Activated CD4-positive, alpha-beta T cell treated with anti-CD3 and anti-CD28 coated beads for 36 hours (primary cell): ENCODE measurements at regions not wholly inside any gene's neighbourhood (a gene's known extent, or its start where the extent isn't known, plus 50 kb on each side); places are given as distances from the start of the nearest gene placed in this dataset.

Experiments used
- ATAC-seq: fragments of 200-7000 bp; cut with Tn5 transposase; one replicate; pipeline ENCODE4 v1.10.0; 2021; ENCODE audit warnings: mild to moderate bottlenecking, moderate library complexity
- CTCF ChIA-PET: fragments of 350-600 bp; sonication (Branson Sonifier 250); formaldehyde crosslinking; loops from one replicate; lab custom pipeline; 2021; ENCODE audit warnings: antibody characterized with exemption; lab: Charles Lee
- POLR2A ChIA-PET: fragments of 350-600 bp; sonication (Branson Sonifier 250); formaldehyde crosslinking; loops from one replicate; lab custom pipeline; 2021; ENCODE audit warnings: antibody characterized with exemption, inconsistent platforms; lab: Charles Lee
- DNase-seq: peaks from one replicate; pipeline ENCODE4 v3.0.0-alpha.2; 2020
- H3K27ac Mint-ChIP-seq: one replicate; pipeline ENCODE4 v1.8.0; 2021; ENCODE audit warnings: mixed read lengths
- H3K27me3 Mint-ChIP-seq: one replicate; pipeline ENCODE4 v1.8.0; 2021; ENCODE audit warnings: mixed read lengths
- H3K36me3 Mint-ChIP-seq: one replicate; pipeline ENCODE4 v1.8.0; 2021; ENCODE audit warnings: low read depth, mixed read lengths
- H3K4me1 Mint-ChIP-seq: one replicate; pipeline ENCODE4 v1.8.0; 2021; ENCODE audit warnings: mixed read lengths
- H3K4me3 Mint-ChIP-seq: one replicate; pipeline ENCODE4 v1.8.0; 2021; ENCODE audit warnings: mild to moderate bottlenecking, moderate library complexity, mixed read lengths
- H3K9me3 Mint-ChIP-seq: one replicate; pipeline ENCODE4 v1.8.0; 2021; ENCODE audit warnings: low read depth, mixed read lengths
- intact Hi-C, 2 experiments: fragments of 100-400 bp; cut with DNase I in 1 of 2; cut with micrococcal nuclease in 1 of 2; formaldehyde crosslinking; loops; one replicate each; pipeline versions ENCODE4 v1.14.2 to v1.15.1; 2022 to 2024; cut with DNase I, micrococcal nuclease

DNA sequence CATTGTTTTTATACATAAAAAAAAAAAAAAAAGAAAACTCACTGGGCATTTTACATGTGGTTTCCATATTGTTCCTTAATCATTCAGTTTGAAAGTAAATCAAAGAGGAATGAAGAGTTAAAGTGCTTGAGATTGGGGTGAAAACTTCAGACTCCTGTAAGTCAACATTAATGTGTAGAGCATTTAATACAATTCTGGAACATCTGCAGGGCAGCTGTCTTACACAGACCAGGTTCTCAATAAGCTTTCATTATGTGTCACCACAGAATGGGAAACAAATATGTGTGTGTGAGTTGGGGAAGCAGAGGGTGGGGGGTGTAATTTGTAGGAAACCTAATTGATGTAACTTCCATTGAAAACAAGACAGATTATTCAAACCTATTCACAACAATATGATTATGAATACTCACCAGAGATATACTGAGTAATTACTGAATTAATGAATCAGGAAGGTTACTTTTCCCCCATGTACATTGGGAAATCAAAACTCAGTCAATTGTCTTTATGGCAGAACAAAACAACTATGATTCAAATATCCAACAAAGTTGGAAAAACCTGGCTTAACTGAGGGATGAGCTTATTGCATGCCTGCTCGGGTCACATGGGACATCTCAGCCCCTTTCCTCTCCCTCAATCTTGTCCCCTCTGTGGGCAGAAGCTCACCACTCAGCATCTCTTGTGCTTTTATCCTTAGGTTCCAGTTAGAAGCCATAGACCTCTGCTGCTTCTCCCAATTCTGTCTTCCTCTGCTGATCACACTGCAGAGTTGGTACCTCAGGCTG is 281.2 kb upstream of the THBS1 start:
- Mint-ChIP-seq H3K4me1 (no peaks in the 10 kb centered on the region), H3K9me3 (no peaks in the 10 kb centered on the region), H3K36me3 (no peaks in the 10 kb centered on the region), H3K27me3 (peaks cover 8% of the 10 kb centered on the region), H3K27ac (no peak overlapping the region), H3K4me3 (no peak overlapping the region)
- intact Hi-C loops: no loop called here
- ChIA-PET POLR2A (no interaction called here), CTCF (interaction anchor here (0.6 kb wide), 1 partner anchor 156 kb away, joined by 3 read pairs; no protein-coding TSS in a partner anchor)
- no peak for ATAC-seq
- DNase-seq: no peak

DNA sequence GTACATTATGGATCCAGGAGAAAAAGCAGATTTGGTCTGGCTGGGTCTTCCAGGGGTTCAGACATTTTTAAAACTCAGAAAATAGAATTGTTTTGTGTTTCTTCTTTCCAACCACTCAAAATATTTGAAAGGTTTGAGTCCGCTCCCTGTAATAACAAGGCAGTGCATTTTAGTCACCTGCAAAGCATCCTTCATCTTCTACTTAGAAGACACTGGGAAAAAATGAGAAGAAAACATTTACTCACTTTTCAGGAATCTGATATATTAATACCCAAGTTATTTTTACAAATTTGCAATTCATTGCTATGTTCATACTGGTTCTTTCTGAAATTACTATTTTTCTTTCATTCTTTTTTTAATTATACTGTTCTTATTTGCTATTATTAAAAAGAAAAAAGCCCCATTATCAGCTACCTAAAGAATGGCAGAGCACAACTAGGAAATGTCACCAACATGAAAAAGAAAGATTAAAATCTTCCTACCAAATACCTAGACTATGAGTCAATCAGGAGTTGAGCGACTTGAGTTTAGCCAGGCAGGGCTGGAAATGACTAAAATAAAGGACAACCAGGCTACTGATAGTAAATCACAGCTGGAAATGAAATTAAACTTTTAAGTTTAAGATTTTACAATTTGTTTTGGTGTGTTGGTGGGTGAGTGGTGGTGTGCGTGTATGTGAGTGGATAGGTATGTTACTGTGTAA is 280.3 kb upstream of the THBS1 start:
- intact Hi-C loops: no loop called here
- POLR2A ChIA-PET: no interaction called here
- Mint-ChIP-seq H3K27ac (no peak overlapping the region), H3K9me3 (no peaks in the 10 kb centered on the region), H3K4me1 (no peaks in the 10 kb centered on the region), H3K36me3 (no peaks in the 10 kb centered on the region), H3K27me3 (peaks cover 8% of the 10 kb centered on the region), H3K4me3 (no peak overlapping the region)
- CTCF ChIA-PET: no interaction called here
- ATAC-seq: no peak
- no peak for DNase-seq

DNA sequence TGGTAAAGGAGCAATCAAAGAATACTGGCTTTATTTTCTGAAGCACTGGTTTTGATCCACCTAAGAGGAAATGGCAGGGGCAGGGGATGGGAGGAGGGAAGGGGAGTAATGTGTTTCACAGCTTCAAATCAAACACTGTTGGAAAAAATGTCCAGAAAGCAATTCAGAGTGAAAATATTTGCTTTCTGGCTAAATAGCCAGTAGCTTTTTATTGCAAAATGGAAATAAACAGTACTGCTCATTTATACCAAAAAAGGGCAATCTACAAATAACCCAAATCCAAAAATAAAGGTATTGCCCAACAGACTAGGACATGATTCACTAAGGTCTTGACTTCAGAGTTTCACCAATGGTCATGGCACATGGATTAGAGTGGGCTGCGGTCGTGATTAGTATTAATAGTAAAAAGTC is 279.3 kb upstream of the THBS1 start:
- H3K27me3 Mint-ChIP-seq: peaks cover 9% of the 10 kb centered on the region
- H3K27ac Mint-ChIP-seq: no peak overlapping the region
- ATAC-seq: no peak
- no peaks in the 10 kb centered on the region for H3K4me1 Mint-ChIP-seq
- no peaks in the 10 kb centered on the region for H3K9me3 Mint-ChIP-seq
- CTCF ChIA-PET: no interaction called here
- POLR2A ChIA-PET: no interaction called here
- no peak overlapping the region for H3K4me3 Mint-ChIP-seq
- no peaks in the 10 kb centered on the region for H3K36me3 Mint-ChIP-seq
- DNase-seq: no peak
- intact Hi-C loops: no loop called here

DNA sequence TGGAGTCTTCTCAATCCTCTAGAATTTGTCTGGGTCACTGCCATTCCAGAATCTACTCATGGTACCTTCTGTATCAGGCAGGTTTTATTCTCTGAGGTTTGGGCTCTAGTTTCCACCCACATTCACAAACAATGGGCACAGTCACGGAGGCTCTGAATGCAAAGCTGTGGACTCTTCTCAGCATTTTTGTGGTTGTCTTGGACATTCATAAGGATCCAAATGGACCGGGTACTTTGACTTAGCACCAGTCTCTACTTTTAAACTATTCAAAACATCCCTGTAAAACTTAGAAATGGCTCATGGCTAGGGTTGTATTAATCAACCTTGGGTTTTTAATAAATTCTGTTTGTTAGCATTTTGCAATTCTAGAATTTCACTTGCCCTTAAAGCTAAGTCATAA is 277.9 kb upstream of the THBS1 start:
- CTCF ChIA-PET: interaction anchor here (1.3 kb wide), 1 partner anchor 10 kb away, joined by 3 read pairs; no protein-coding TSS in a partner anchor

DNA sequence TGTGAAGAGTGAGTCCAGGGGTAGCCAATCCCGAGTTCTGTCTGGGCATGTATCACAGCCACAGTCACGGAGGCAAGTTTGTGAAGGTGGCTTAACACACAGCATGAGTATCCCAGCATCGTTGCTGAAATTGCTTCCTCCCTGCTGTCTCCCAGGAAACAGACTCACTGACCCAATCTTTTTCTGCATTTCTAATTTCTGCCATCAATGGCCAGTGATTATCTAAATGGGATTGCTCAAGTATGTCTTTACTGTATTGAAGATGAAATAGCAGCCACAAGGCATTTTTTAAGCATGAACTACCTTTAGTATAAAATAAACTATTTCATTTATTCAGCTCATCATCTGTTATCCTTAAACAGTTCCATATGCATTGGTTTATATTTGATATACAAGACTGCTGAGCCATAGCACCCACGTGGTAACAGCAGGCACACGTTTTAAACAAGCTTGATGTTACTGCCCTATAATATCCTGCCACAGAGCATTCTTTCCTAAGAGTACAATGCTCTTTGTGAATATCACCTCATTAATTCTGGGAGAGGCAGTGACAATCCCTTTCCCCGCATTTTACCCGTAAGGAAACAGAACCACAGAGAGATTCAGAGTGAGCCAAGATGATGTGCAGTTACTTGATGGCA is 276.6 kb upstream of the THBS1 start:
- no peaks in the 10 kb centered on the region for H3K36me3 Mint-ChIP-seq
- CTCF ChIA-PET: no interaction called here
- POLR2A ChIA-PET: no interaction called here
- ATAC-seq: no peak
- H3K4me3 Mint-ChIP-seq: no peak overlapping the region
- H3K4me1 Mint-ChIP-seq: no peaks in the 10 kb centered on the region
- H3K27me3 Mint-ChIP-seq: peaks cover 13% of the 10 kb centered on the region
- H3K27ac Mint-ChIP-seq: no peak overlapping the region
- H3K9me3 Mint-ChIP-seq: peaks cover 2% of the 10 kb centered on the region
- DNase-seq: no peak
- intact Hi-C loops: no loop called here

More for the DNA sequence above, 277.9 kb upstream of the THBS1 start:
- Mint-ChIP-seq H3K27me3 (peaks cover 13% of the 10 kb centered on the region), H3K4me1 (no peaks in the 10 kb centered on the region), H3K9me3 (peaks cover 2% of the 10 kb centered on the region), H3K27ac (no peak overlapping the region), H3K4me3 (no peak overlapping the region), H3K36me3 (no peaks in the 10 kb centered on the region)
- DNase-seq (no peak), ATAC-seq (no peak)
- intact Hi-C loops: no loop called here
- POLR2A ChIA-PET: no interaction called here

DNA sequence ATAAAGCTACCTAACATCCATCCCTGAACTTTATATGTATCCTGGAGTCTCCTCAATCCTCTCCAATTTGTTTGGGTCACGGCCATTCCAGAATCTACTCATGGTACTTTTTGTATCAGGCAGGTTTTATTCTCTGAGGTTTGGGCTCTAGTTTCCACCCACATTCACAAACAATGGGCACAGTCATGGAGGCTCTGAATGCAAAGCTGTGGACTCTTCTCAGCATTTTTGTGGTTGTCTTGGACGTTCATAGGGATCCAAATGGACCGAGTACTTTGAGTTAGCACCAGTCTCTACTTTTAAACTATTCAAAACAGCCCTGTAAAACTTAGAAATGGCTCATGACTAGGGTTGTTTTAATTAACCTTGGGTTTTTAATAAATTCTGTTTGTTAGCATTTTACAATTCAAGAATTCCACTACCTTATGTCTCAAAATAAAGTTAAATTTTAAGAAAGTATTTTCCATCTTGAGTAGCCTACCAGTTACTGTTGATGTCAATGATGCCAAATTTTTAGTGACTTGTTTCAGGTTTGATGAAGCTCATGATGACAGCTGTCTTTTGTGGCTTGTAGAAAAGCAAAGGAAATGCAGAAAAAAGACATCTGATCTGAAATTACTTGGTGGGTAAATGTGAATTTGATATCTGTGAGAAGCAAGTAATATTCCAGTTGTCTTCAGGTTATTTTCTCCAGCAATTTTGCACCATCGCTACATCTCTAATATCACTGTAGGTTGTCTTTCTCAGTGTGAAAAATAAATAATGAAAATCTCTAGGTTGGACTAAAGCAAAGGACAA is 275.7 kb upstream of the THBS1 start:
- ChIA-PET CTCF (no interaction called here), POLR2A (no interaction called here)
- no peak for DNase-seq
- H3K36me3 Mint-ChIP-seq: no peaks in the 10 kb centered on the region
- intact Hi-C loops: no loop called here
- peaks cover 2% of the 10 kb centered on the region for H3K9me3 Mint-ChIP-seq
- no peak for ATAC-seq
- H3K27ac Mint-ChIP-seq: no peak overlapping the region
- H3K4me1 Mint-ChIP-seq: no peaks in the 10 kb centered on the region
- peaks cover 13% of the 10 kb centered on the region for H3K27me3 Mint-ChIP-seq
- no peak overlapping the region for H3K4me3 Mint-ChIP-seq

DNA sequence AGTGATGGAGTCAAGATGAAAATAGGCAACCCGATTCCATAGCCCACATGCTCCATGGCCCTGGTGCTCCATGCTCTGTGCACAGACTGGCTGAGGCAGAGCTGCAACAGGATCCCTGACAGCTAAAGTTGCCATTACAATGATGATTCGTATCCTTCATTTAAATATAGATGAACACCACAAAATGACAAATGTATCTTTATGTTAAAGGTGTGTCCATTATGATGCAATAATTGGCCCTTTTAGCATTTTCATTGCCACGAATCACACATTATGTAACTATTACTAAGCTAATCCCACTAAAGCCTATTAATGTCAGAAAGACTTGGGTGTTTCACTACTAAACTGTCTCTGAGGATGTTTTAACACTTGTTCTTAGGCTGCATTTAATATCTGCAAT is 270.2 kb upstream of the THBS1 start:
- Mint-ChIP-seq H3K27ac (no peak overlapping the region), H3K4me3 (no peak overlapping the region), H3K9me3 (peaks cover 2% of the 10 kb centered on the region), H3K27me3 (peaks cover 8% of the 10 kb centered on the region), H3K36me3 (no peaks in the 10 kb centered on the region), H3K4me1 (no peaks in the 10 kb centered on the region)
- ChIA-PET CTCF (interaction anchor here (0.7 to 0.8 kb wide), 2 partner anchors 270 to 488 kb away, joined by 3 read pairs; no protein-coding TSS in a partner anchor), POLR2A (no interaction called here)
- ATAC-seq (no peak), DNase-seq (no peak)
- intact Hi-C loops: loop anchor here in 1 of 2 experiments (5.0 kb wide), 1 partner anchor 272 kb away; the partner anchor contains the start of gene THBS1

DNA sequence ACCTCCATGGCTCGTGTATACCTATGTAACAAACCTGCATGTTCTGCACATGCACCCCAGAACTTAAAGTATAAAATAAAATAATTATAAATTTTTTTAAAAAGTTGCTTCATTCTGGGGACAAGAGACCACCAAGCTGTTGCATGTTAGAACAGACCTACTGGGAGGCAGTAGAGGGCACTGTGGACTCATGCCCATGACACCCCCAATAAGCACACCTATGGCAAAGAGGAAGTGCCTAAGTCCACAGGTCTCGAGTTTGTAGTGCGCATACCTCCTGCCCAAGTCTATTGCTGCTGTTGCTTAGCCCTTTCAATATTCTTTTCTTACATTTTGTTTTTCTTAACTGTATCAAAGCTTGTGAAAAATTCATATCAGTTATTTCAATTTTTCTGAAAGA is 267.9 kb upstream of the THBS1 start:
- ChIA-PET POLR2A (no interaction called here), CTCF (no interaction called here)
- Mint-ChIP-seq H3K27ac (no peak overlapping the region), H3K4me3 (no peak overlapping the region), H3K27me3 (peaks cover 3% of the 10 kb centered on the region), H3K36me3 (no peaks in the 10 kb centered on the region), H3K9me3 (no peaks in the 10 kb centered on the region), H3K4me1 (no peaks in the 10 kb centered on the region)
- intact Hi-C loops: loop anchor here in 1 of 2 experiments (5.0 kb wide), 1 partner anchor 269 kb away; the partner anchor contains the start of gene THBS1
- DNase-seq: peak; percentile 7
- ATAC-seq: no peak

DNA sequence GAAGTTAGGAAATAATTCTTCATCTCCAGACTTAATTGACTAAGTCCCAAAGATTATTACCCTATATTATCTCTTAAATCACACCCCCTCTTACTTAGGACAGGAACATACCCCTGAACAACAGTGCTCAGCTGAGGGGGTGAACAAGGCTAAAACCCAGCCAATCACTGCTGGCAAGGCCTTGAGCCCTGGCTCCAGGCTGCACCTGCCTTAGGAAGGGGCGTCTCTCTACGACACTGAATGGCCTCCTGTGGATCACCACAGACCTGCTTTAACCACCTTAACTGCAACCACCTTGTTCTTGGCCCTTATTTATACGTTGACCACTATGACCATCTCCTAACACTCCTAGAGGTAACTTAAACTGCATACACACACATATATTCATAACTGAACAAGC is 267.4 kb upstream of the THBS1 start:
- H3K36me3 Mint-ChIP-seq: no peaks in the 10 kb centered on the region
- no peaks in the 10 kb centered on the region for H3K9me3 Mint-ChIP-seq
- CTCF ChIA-PET: no interaction called here
- POLR2A ChIA-PET: no interaction called here
- DNase-seq: no peak
- no peak for ATAC-seq
- H3K27me3 Mint-ChIP-seq: peaks cover 3% of the 10 kb centered on the region
- H3K4me1 Mint-ChIP-seq: no peaks in the 10 kb centered on the region
- H3K27ac Mint-ChIP-seq: no peak overlapping the region
- intact Hi-C loops: loop anchor here in 1 of 2 experiments (5.0 kb wide), 1 partner anchor 269 kb away; the partner anchor contains the start of gene THBS1
- no peak overlapping the region for H3K4me3 Mint-ChIP-seq

DNA sequence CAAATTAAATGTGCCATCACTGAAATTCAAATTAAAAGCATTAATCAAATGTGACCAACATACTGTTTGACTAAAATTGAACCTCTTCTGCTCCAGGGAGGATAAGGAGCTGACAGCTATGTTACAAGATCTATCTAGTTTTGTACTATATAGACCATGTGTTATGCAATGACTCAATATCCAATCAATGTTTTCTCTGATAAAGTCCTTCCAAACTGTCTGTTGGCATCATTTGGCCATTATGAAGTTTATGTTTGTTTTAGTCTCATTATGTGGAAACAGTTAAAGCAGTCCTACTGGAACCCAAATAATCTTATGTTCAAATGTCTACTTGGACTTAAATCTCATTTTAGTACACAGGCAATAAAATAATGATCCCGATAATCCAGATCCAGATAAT is 267.0 kb upstream of the THBS1 start:
- intact Hi-C loops: loop anchor here in 1 of 2 experiments (5.0 kb wide), 1 partner anchor 268 kb away; the partner anchor contains the start of gene THBS1
- ChIA-PET POLR2A (no interaction called here), CTCF (no interaction called here)
- Mint-ChIP-seq H3K4me1 (no peaks in the 10 kb centered on the region), H3K4me3 (no peak overlapping the region), H3K27me3 (peaks cover 3% of the 10 kb centered on the region), H3K27ac (no peak overlapping the region), H3K36me3 (no peaks in the 10 kb centered on the region), H3K9me3 (no peaks in the 10 kb centered on the region)
- ATAC-seq (no peak), DNase-seq (no peak)
